ENCODE measurements at regions not wholly inside any gene's neighbourhood (a gene's known extent, or its start where the extent isn't known, plus 50 kb on each side); places are given as distances from the start of the nearest gene placed in this dataset.

DNA sequence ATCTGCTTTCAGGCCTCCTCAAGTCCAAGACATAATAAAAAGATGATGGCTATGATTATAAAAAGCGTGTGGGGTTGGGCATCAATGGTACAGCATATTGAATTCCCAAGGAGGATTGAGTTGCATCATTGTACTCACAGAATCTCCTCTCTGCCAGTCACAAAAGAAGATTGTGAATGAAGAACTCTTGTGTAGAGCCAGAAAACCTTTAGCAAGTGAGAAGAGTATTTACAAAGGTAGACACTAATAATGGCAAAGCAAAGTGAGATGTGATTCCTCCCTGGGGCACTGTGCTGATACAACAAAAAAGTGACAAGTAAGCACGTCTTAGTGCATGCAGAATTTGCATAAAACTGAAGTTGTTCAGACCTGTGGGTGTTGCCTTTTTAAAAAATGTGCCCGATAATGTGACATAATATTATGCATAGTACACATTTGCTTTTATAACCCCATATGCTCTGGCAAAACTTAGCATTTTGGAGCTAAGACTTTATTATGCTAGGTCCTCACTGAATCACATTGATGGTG, 291.2 kb upstream of the TBC1D5 start:
- no CpG with 5 or more reads among the region's 3 CpGs for WGBS (ENCODE audit: insufficient coverage)
- ATAC-seq (replicated peaks in 1 of 4) (no peak), DNase-seq (no peak)
- Histone ChIP-seq H3K4me1 (ENCODE audit: control insufficient read depth in 1 of 2, extremely low read depth in 1 of 2, insufficient read depth in 2 of 2, low read length in 2 of 2) (no peaks in the 10 kb centered on the region), H3K4me3 (ENCODE audit: control insufficient read depth in 1 of 2, extremely low read depth in 1 of 2, low read length in 1 of 2) (no peak overlapping the region), H3K9me3 (no peaks in the 10 kb centered on the region), H3K27ac (ENCODE audit: low read length) (no peak overlapping the region), H3K27me3 (replicated peaks in 1 of 2; ENCODE audit: control insufficient read depth in 2 of 2, extremely low read depth in 1 of 2, insufficient read depth in 2 of 2, low read length in 1 of 2) (peaks cover 0 to 2% of the 10 kb centered on the region in 2 experiments), H3K36me3 (ENCODE audit: control insufficient read depth in 2 of 2, extremely low read depth in 1 of 2, insufficient read depth in 1 of 2, low read length in 1 of 2) (no peaks in the 10 kb centered on the region)
- H3K36me3 Mint-ChIP-seq, result no peaks in the 10 kb centered on the region
- ChIA-PET POLR2A (no interaction called here), CTCF (no interaction called here)
- peaks cover 3% of the 10 kb centered on the region in 2 donors for H3K27me3 Mint-ChIP-seq
- H3K9me3 Mint-ChIP-seq, result no peaks in the 10 kb centered on the region
- no peak overlapping the region for H3K27ac Mint-ChIP-seq
- no peaks in the 10 kb centered on the region for H3K4me1 Mint-ChIP-seq
- no peak overlapping the region for H3K4me3 Mint-ChIP-seq

DNA sequence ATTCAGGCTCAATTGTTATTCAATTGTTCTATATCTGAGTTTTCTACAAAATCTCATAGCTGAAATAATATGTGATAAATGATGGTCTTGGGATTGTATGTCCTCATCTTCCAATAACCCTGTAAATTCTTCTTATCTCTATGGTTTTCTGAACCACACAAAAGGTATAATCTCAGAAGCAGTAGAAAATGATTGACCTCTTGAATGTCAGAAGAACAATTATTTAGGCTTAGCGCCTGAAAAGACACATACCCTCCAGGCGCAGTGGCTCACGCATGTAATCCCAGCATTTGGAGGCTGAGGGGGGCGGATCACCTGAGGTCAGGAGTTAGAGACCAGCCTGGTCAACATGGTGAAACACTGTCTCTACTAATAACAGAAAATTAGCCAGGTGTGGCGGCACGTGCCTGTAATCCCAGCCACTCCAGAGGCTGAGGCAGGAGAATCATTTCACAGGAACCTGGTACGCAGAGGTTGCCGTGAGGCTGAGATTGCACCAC, 288.0 kb upstream of the TBC1D5 start:
- Mint-ChIP-seq H3K9me3 (no peaks in the 10 kb centered on the region), H3K4me1 (no peaks in the 10 kb centered on the region), H3K4me3 (no peak overlapping the region), H3K27me3 (peaks cover 3 to 7% of the 10 kb centered on the region in 2 donors), H3K36me3 (no peaks in the 10 kb centered on the region), H3K27ac (no peak overlapping the region)
- Histone ChIP-seq H3K4me3 (ENCODE audit: control insufficient read depth in 1 of 2, extremely low read depth in 1 of 2, low read length in 1 of 2) (no peak overlapping the region), H3K36me3 (ENCODE audit: control insufficient read depth in 2 of 2, extremely low read depth in 1 of 2, insufficient read depth in 1 of 2, low read length in 1 of 2) (no peaks in the 10 kb centered on the region), H3K27ac (ENCODE audit: low read length) (no peak overlapping the region), H3K9me3 (no peaks in the 10 kb centered on the region), H3K27me3 (replicated peaks in 1 of 2; ENCODE audit: control insufficient read depth in 2 of 2, extremely low read depth in 1 of 2, insufficient read depth in 2 of 2, low read length in 1 of 2) (no peaks in the 10 kb centered on the region), H3K4me1 (ENCODE audit: control insufficient read depth in 1 of 2, extremely low read depth in 1 of 2, insufficient read depth in 2 of 2, low read length in 2 of 2) (no peaks in the 10 kb centered on the region)
- 100% methylated on average over 7 of the region's 8 CpGs for whole genome bisulfite sequencing (ENCODE audit: insufficient coverage)
- ATAC-seq (replicated peaks in 1 of 4), result no peak
- ChIA-PET CTCF (no interaction called here), POLR2A (no interaction called here)
- no peak for DNase-seq

DNA sequence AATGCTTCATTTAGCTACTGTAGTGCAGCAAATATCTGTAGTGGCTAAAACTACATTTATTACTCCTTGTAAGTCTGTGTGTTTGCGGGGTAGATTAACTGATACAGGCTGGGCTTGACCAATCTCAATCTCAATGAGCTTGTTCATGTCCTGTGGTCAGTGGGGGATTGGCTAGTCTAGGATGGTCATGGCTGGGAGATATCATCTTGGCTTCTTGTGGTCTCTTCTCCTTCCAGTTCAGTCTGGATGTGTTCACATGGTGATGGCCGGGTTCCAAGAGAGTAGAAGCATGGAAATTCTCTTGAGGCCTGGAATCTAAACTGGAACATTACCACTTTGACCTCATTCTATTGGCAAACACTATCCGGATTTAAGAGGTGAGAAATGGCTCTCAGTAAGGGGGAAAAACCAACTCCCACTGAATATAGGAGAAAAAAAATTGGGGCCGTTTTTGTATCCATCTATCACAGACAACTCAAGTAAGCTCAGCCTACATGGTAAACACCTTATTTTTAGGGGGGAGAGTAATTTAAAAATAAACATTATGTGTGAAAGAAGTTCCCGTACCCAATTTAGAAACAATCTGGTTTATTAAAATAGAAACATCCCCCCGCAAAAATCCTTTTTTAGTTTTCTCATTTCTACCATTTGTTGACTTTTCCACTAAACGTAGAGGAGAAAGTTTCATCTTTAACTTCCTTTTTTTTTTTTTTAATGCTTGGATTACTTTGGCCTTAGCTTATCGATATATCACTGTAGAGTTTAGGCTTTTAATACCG, 284.9 kb upstream of the TBC1D5 start:
- ATAC-seq (replicated peaks in 1 of 4) (no peak), DNase-seq (no peak)
- Histone ChIP-seq H3K9me3 (no peaks in the 10 kb centered on the region), H3K4me3 (ENCODE audit: control insufficient read depth in 1 of 2, extremely low read depth in 1 of 2, low read length in 1 of 2) (no peak overlapping the region), H3K27me3 (replicated peaks in 1 of 2; ENCODE audit: control insufficient read depth in 2 of 2, extremely low read depth in 1 of 2, insufficient read depth in 2 of 2, low read length in 1 of 2) (peaks cover 0 to 3% of the 10 kb centered on the region in 2 experiments), H3K36me3 (ENCODE audit: control insufficient read depth in 2 of 2, extremely low read depth in 1 of 2, insufficient read depth in 1 of 2, low read length in 1 of 2) (no peaks in the 10 kb centered on the region), H3K4me1 (ENCODE audit: control insufficient read depth in 1 of 2, extremely low read depth in 1 of 2, insufficient read depth in 2 of 2, low read length in 2 of 2) (no peaks in the 10 kb centered on the region), H3K27ac (ENCODE audit: low read length) (no peak overlapping the region)
- H3K27me3 Mint-ChIP-seq, result peaks cover 14% of the 10 kb centered on the region in 2 donors
- no CpG with 5 or more reads among the region's 9 CpGs for WGBS (ENCODE audit: insufficient coverage)
- H3K4me1 Mint-ChIP-seq, result no peaks in the 10 kb centered on the region
- no peaks in the 10 kb centered on the region for H3K9me3 Mint-ChIP-seq
- POLR2A ChIA-PET, result interaction anchor here in 1 of 2 donors (0.6 kb wide), 1 partner anchor 51 kb away, joined by 4 read pairs; no protein-coding TSS in a partner anchor
- CTCF ChIA-PET, result no interaction called here
- H3K36me3 Mint-ChIP-seq, result no peaks in the 10 kb centered on the region
- no peak overlapping the region for H3K27ac Mint-ChIP-seq
- no peak overlapping the region for H3K4me3 Mint-ChIP-seq

DNA sequence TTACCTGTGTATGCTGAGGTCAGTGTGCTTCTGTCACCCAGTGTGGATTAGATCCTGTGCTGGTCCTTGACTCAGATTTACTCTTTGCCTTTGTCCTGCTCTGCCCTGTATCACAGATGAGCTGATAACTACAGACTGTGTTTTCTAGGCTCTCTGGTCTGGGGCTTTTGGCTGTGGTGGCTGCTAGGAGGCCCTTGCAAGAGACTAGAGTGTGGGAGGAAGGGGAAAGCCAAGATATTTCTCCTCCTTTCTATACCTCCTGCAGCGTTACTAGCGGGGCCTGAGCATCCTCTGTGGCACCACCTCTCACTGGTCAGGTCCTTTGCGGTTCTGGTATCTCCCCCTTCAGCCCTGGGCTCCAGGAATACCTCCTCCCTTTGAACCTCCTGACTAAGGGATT, 282.3 kb upstream of the TBC1D5 start:
- no peaks in the 10 kb centered on the region for H3K36me3 Mint-ChIP-seq
- ATAC-seq (replicated peaks in 1 of 4), result no peak

DNA sequence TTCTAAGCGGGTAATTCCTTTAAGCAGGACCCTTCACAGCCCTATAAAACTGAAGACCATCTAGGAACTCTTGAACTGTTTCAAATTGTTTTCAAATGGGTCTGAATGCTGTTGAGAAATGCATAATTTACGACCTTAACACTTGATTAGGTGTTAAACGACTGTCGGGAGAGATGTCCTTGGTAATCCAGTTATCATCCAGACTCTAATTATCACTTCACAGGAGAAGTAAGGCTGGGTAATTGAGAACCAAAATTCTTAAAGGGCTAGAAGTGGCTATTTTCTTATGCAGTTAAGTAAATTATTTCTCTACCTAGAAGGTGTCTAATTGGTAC, 276.7 kb upstream of the TBC1D5 start:
- DNase-seq, result no peak
- H3K36me3 Mint-ChIP-seq, result no peaks in the 10 kb centered on the region
- Histone ChIP-seq H3K36me3 (ENCODE audit: control insufficient read depth in 2 of 2, extremely low read depth in 1 of 2, insufficient read depth in 1 of 2, low read length in 1 of 2) (no peaks in the 10 kb centered on the region), H3K27me3 (replicated peaks in 1 of 2; ENCODE audit: control insufficient read depth in 2 of 2, extremely low read depth in 1 of 2, insufficient read depth in 2 of 2, low read length in 1 of 2) (peaks cover 0 to 9% of the 10 kb centered on the region in 2 experiments), H3K4me1 (ENCODE audit: control insufficient read depth in 1 of 2, extremely low read depth in 1 of 2, insufficient read depth in 2 of 2, low read length in 2 of 2) (peaks cover 0 to 2% of the 10 kb centered on the region in 2 experiments), H3K9me3 (no peaks in the 10 kb centered on the region), H3K27ac (ENCODE audit: low read length) (no peak overlapping the region), H3K4me3 (ENCODE audit: control insufficient read depth in 1 of 2, extremely low read depth in 1 of 2, low read length in 1 of 2) (no peak overlapping the region)
- H3K9me3 Mint-ChIP-seq, result no peaks in the 10 kb centered on the region
- ChIA-PET CTCF (no interaction called here), POLR2A (no interaction called here)
- H3K27ac Mint-ChIP-seq, result no peak overlapping the region
- WGBS (ENCODE audit: insufficient coverage), result no CpG with 5 or more reads among the region's 4 CpGs
- no peak overlapping the region for H3K4me3 Mint-ChIP-seq
- H3K27me3 Mint-ChIP-seq, result peaks cover 6 to 24% of the 10 kb centered on the region in 2 donors
- no peaks in the 10 kb centered on the region for H3K4me1 Mint-ChIP-seq
- ATAC-seq (replicated peaks in 1 of 4), result no peak

More for the DNA sequence above, 282.3 kb upstream of the TBC1D5 start:
- Histone ChIP-seq H3K36me3 (ENCODE audit: control insufficient read depth in 2 of 2, extremely low read depth in 1 of 2, insufficient read depth in 1 of 2, low read length in 1 of 2) (no peaks in the 10 kb centered on the region), H3K4me1 (ENCODE audit: control insufficient read depth in 1 of 2, extremely low read depth in 1 of 2, insufficient read depth in 2 of 2, low read length in 2 of 2) (no peaks in the 10 kb centered on the region), H3K27me3 (replicated peaks in 1 of 2; ENCODE audit: control insufficient read depth in 2 of 2, extremely low read depth in 1 of 2, insufficient read depth in 2 of 2, low read length in 1 of 2) (peaks cover 0 to 9% of the 10 kb centered on the region in 2 experiments), H3K4me3 (ENCODE audit: control insufficient read depth in 1 of 2, extremely low read depth in 1 of 2, low read length in 1 of 2) (no peak overlapping the region), H3K27ac (ENCODE audit: low read length) (no peak overlapping the region), H3K9me3 (no peaks in the 10 kb centered on the region)
- H3K4me3 Mint-ChIP-seq, result no peak overlapping the region
- H3K27ac Mint-ChIP-seq, result no peak overlapping the region
- no peak for DNase-seq
- no peaks in the 10 kb centered on the region for H3K9me3 Mint-ChIP-seq
- no peaks in the 10 kb centered on the region for H3K4me1 Mint-ChIP-seq
- POLR2A ChIA-PET, result interaction anchor here in 1 of 2 donors (0.6 kb wide), 1 partner anchor 1352 kb away, joined by 4 read pairs; no protein-coding TSS in a partner anchor
- WGBS (ENCODE audit: insufficient coverage), result no CpG with 5 or more reads among the region's 3 CpGs
- CTCF ChIA-PET, result no interaction called here
- peaks cover 13 to 14% of the 10 kb centered on the region in 2 donors for H3K27me3 Mint-ChIP-seq

DNA sequence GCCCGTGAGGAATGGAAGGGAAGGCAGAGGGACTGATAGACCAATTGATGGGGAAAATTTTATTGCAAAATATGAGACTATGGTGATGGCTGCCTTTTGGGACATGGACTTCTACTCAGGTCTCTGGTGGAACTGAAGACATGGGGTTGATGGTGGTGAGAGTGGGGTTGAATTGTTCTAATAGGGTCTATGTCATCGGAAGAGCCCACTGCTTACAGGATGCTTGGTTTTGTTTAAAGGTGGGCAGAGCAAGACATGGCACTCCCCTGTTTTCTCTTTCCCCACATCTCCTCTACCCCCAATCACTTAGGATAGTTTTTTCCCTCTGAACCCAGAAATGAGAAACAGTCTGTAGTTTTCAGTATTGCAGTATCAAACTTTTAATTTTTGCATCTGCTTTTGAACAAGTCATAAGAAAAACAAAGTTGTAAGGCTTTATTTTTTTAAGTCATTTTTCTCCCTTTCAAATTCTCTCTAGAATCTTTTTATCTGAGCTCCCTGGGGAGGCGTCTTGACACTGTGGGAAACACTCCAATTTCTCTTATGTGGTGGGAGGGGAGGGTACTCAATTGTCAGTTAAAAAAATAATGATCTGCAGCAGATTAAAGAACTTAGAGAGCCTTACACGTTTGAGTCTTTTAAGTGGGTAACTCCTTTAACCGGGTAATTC, 276.2 kb upstream of the TBC1D5 start:
- POLR2A ChIA-PET, result no interaction called here

More for the DNA sequence above, 276.2 kb upstream of the TBC1D5 start:
- Histone ChIP-seq H3K36me3 (ENCODE audit: control insufficient read depth in 2 of 2, extremely low read depth in 1 of 2, insufficient read depth in 1 of 2, low read length in 1 of 2) (no peaks in the 10 kb centered on the region), H3K27ac (ENCODE audit: low read length) (no peak overlapping the region), H3K4me1 (ENCODE audit: control insufficient read depth in 1 of 2, extremely low read depth in 1 of 2, insufficient read depth in 2 of 2, low read length in 2 of 2) (peaks cover 0 to 2% of the 10 kb centered on the region in 2 experiments), H3K27me3 (replicated peaks in 1 of 2; ENCODE audit: control insufficient read depth in 2 of 2, extremely low read depth in 1 of 2, insufficient read depth in 2 of 2, low read length in 1 of 2) (peaks cover 0 to 9% of the 10 kb centered on the region in 2 experiments), H3K9me3 (no peaks in the 10 kb centered on the region), H3K4me3 (ENCODE audit: control insufficient read depth in 1 of 2, extremely low read depth in 1 of 2, low read length in 1 of 2) (no peak overlapping the region)
- Mint-ChIP-seq H3K36me3 (no peaks in the 10 kb centered on the region), H3K9me3 (no peaks in the 10 kb centered on the region), H3K27ac (no peak overlapping the region), H3K4me3 (no peak overlapping the region), H3K27me3 (peaks cover 6 to 24% of the 10 kb centered on the region in 2 donors), H3K4me1 (no peaks in the 10 kb centered on the region)
- no peak for ATAC-seq (replicated peaks in 1 of 4)
- DNase-seq, result no peak
- WGBS (ENCODE audit: insufficient coverage), result 76% methylated on average over 1 of the region's 5 CpGs
- CTCF ChIA-PET, result no interaction called here
